Activated B cell treated with CpG ODN at 0.5 μM for 24 hours (primary cell): ENCODE measurements at regions not wholly inside any gene's neighbourhood (a gene's known extent, or its start where the extent isn't known, plus 50 kb on each side); places are given as distances from the start of the nearest gene placed in this dataset.

Experiments used
- ATAC-seq: fragments of 200-7000 bp; cut with Tn5 transposase; one replicate; pipeline ENCODE4 v1.10.0; 2021; ENCODE audit warnings: low read depth, mild to moderate bottlenecking, moderate library complexity
- CTCF ChIA-PET: fragments of 350-600 bp; sonication (Branson Sonifier 250); formaldehyde crosslinking; loops from one replicate; lab custom pipeline; 2021; ENCODE audit warnings: antibody characterized with exemption; lab: Charles Lee
- POLR2A ChIA-PET: fragments of 350-600 bp; sonication (Branson Sonifier 250); formaldehyde crosslinking; loops from one replicate; lab custom pipeline; 2021; ENCODE audit warnings: antibody characterized with exemption; lab: Charles Lee
- DNase-seq: peaks from one replicate; pipeline ENCODE4 v3.0.0; 2022
- H3K27ac Mint-ChIP-seq: one replicate; pipeline ENCODE4 v1.8.0; 2020; ENCODE audit warnings: mixed read lengths
- H3K27me3 Mint-ChIP-seq: one replicate; pipeline ENCODE4 v1.8.0; 2021; ENCODE audit warnings: mixed read lengths
- H3K36me3 Mint-ChIP-seq: one replicate; pipeline ENCODE4 v1.8.0; 2021; ENCODE audit warnings: low read depth, mixed read lengths
- H3K4me1 Mint-ChIP-seq: one replicate; pipeline ENCODE4 v1.8.0; 2021; ENCODE audit warnings: mixed read lengths
- H3K4me3 Mint-ChIP-seq: one replicate; pipeline ENCODE4 v1.8.0; 2020; ENCODE audit warnings: mild to moderate bottlenecking, mixed read lengths
- H3K9me3 Mint-ChIP-seq: one replicate; pipeline ENCODE4 v1.8.0; 2020; ENCODE audit warnings: mixed read lengths
- intact Hi-C: fragments of 100-400 bp; cut with micrococcal nuclease; formaldehyde crosslinking; loops from one replicate; pipeline ENCODE4 v1.15.1; 2024
- TF ChIP-seq, protein P1 (sequence below): fragments of 200-600 bp; IDR thresholded peaks from one replicate; pipeline ENCODE4 v1.8.0; 2022; ENCODE audit warnings: antibody characterized with exemption, mild to moderate bottlenecking

DNA sequence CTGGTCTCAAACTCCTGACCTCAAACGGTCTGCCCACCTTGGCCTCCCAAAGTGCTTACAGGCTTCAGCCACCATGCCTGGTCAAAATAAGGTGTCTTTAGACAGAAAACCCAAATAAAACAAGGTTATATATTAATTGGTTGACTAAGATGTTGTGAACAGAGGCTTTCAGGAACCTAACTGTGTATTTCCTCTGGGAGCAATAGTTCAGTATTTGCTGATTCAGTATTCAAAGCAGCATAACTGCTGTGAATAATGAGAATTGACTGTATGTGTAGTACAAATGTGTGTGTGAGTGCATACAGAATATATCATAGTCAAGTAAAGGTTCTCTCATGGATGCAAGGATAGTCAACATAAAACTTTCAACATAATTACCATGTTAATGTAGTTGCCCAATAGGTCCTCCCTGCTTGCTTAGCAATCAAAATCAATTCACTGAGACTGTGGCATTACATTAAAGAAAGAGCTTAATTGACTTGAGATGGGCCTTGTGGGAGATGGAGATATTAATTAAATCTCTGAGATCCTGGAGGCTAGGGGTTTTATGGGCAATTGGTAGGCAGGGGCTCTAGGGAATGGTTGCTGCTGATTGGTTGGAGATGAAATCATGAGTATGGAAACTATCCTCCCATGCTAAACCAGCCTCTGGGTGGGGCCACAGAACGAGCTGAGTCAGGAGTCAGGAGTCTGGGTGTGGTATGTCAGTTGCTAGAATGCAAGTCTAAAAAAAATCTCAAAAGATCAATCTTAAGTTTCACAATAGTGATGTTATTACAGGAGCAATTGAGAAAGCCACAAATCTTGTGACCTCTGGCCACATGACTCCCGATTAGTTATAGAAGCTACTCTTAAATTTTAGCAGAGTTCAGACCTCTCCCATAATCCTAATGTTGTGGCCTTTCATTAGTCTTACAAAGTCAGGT lies 162.7 kb downstream of the AKR1D1 start:
- H3K27me3 Mint-ChIP-seq: no peaks in the 10 kb centered on the region
- TF ChIP-seq, protein P1, sequence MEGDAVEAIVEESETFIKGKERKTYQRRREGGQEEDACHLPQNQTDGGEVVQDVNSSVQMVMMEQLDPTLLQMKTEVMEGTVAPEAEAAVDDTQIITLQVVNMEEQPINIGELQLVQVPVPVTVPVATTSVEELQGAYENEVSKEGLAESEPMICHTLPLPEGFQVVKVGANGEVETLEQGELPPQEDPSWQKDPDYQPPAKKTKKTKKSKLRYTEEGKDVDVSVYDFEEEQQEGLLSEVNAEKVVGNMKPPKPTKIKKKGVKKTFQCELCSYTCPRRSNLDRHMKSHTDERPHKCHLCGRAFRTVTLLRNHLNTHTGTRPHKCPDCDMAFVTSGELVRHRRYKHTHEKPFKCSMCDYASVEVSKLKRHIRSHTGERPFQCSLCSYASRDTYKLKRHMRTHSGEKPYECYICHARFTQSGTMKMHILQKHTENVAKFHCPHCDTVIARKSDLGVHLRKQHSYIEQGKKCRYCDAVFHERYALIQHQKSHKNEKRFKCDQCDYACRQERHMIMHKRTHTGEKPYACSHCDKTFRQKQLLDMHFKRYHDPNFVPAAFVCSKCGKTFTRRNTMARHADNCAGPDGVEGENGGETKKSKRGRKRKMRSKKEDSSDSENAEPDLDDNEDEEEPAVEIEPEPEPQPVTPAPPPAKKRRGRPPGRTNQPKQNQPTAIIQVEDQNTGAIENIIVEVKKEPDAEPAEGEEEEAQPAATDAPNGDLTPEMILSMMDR: no peak
- H3K36me3 Mint-ChIP-seq: no peaks in the 10 kb centered on the region
- intact Hi-C loops: no loop called here
- DNase-seq (no peak), ATAC-seq (no peak)
- no peak overlapping the region for H3K4me3 Mint-ChIP-seq
- no peaks in the 10 kb centered on the region for H3K4me1 Mint-ChIP-seq
- H3K9me3 Mint-ChIP-seq: peaks cover 2% of the 10 kb centered on the region
- no peak overlapping the region for H3K27ac Mint-ChIP-seq
- POLR2A ChIA-PET: no interaction called here
- CTCF ChIA-PET: no interaction called here

DNA sequence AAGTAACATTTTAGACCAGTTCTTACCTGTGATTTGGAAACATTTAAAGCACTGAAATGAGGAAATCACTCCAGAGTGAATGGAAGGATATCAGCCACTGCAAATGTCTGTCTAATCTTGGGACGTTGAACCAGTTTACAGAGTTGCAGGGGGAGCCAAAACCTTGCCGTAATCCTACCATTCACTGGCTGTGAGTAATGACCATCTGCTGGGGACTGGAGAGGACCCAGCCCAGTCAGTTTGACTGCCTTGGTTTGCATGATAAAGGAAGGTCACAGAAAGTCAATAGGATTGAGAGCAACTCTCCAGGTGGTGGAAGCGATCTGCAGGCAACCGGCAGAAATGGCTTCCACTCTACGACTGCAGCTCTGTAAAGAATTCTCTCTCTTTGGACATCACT lies 167.2 kb downstream of the AKR1D1 start:
- H3K4me3 Mint-ChIP-seq: no peak overlapping the region

DNA sequence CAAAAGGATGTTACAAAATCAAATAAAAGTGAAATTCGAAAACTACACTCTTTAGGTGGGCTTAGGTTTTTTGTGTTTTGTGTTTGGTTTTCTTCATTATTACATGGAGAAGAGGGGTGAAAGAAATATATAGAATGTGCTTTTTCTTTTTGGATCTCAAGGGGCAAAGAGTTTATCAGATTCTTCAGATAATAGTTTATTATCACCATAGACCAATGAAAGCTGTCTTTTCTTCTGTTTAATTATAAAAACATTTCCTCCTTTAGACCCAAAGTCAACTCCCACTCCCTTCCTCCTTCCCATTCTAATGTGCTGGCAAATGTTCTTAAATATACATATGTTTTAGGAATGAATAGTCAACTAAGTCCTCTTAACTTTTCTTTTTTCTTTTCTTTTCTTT lies 167.6 kb downstream of the AKR1D1 start:
- TF ChIP-seq, protein P1: no peak
- Mint-ChIP-seq H3K4me3 (no peak overlapping the region), H3K9me3 (peaks cover 4% of the 10 kb centered on the region), H3K27ac (no peak overlapping the region), H3K27me3 (no peaks in the 10 kb centered on the region), H3K36me3 (no peaks in the 10 kb centered on the region), H3K4me1 (no peaks in the 10 kb centered on the region)
- DNase-seq (no peak), ATAC-seq (no peak)
- intact Hi-C loops: no loop called here
- ChIA-PET CTCF (no interaction called here), POLR2A (no interaction called here)

More for the DNA sequence above, 167.2 kb downstream of the AKR1D1 start:
- H3K27me3 Mint-ChIP-seq: no peaks in the 10 kb centered on the region
- POLR2A ChIA-PET: no interaction called here
- intact Hi-C loops: no loop called here
- no peaks in the 10 kb centered on the region for H3K36me3 Mint-ChIP-seq
- H3K27ac Mint-ChIP-seq: no peak overlapping the region
- no peak for DNase-seq
- CTCF ChIA-PET: no interaction called here
- H3K4me1 Mint-ChIP-seq: no peaks in the 10 kb centered on the region
- no peak for ATAC-seq
- TF ChIP-seq, protein P1: no peak
- H3K9me3 Mint-ChIP-seq: peaks cover 4% of the 10 kb centered on the region

DNA sequence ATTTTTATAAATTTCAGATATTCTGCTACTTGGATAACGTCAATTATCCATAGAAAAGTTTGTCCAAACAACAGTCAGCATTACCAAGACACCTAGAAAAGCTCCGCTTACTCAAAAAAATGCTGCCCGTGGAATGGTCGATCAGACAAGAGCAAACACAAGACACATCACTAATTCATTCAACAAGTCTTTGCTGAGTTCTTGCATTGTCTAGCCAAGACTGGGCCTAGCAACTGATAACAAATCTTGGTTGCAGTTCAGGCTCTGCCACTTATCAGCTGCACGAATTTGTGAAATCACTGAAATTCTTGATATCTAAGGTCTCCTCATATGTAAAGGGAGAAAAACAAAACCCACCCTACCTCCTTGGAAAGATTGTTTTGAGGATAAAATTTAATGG lies 168.3 kb downstream of the AKR1D1 start:
- Mint-ChIP-seq H3K9me3 (peaks cover 4% of the 10 kb centered on the region), H3K27ac (no peak overlapping the region), H3K4me1 (no peaks in the 10 kb centered on the region), H3K4me3 (no peak overlapping the region), H3K27me3 (no peaks in the 10 kb centered on the region), H3K36me3 (no peaks in the 10 kb centered on the region)
- ATAC-seq (no peak), DNase-seq (no peak)
- ChIA-PET CTCF (no interaction called here), POLR2A (no interaction called here)
- intact Hi-C loops: no loop called here
- TF ChIP-seq, protein P1: no peak

DNA sequence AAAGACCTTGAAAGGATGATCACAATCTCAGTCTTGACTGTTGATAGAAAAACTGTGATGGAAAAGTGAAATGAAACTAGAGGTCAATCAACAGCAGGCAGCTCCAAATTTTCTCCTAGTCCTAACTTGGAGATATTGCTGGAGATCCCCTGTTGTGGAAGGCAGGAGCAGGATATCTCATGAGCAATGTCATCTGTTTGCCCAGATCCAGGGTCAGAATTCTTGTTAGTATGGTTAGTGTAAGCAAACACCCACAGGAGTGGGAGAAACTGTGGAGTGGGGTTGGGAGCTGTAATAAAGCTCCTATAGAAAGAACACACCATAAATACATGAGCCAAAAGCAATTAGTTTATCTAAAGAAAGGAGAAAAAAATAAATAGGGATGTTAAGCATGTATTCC lies 169.0 kb downstream of the AKR1D1 start:
- Mint-ChIP-seq H3K9me3 (peaks cover 4% of the 10 kb centered on the region), H3K4me1 (no peaks in the 10 kb centered on the region), H3K27me3 (no peaks in the 10 kb centered on the region), H3K4me3 (no peak overlapping the region), H3K36me3 (no peaks in the 10 kb centered on the region), H3K27ac (no peak overlapping the region)
- DNase-seq (no peak), ATAC-seq (no peak)
- ChIA-PET CTCF (no interaction called here), POLR2A (no interaction called here)
- intact Hi-C loops: no loop called here
- TF ChIP-seq, protein P1: no peak
